Mucosa of stomach (tissue), 1 donor: ENCODE measurements at regions not wholly inside any gene's neighbourhood (a gene's known extent, or its start where the extent isn't known, plus 50 kb on each side); places are given as distances from the start of the nearest gene placed in this dataset.

ENCODE experiments used
- H3K27me3 ChIP-seq: one replicate; pipeline ENCODE4 v1.7.0; 2013; ENCODE audit warnings: mild to moderate bottlenecking, low read length; ENCODE audit not compliant: control insufficient read depth, insufficient read depth
- H3K36me3 ChIP-seq: one replicate; pipeline ENCODE4 v1.7.0; 2013; ENCODE audit warnings: low read length; ENCODE audit not compliant: control insufficient read depth, insufficient read depth
- H3K4me1 ChIP-seq: one replicate; pipeline ENCODE4 v1.7.0; 2013; ENCODE audit warnings: mild to moderate bottlenecking, low read length; ENCODE audit not compliant: control insufficient read depth, insufficient read depth
- H3K4me3 ChIP-seq: one replicate; pipeline ENCODE4 v1.7.0; 2013; ENCODE audit warnings: low read length
- H3K9ac ChIP-seq: one replicate; pipeline ENCODE4 v1.7.0; 2013; ENCODE audit warnings: mild to moderate bottlenecking, low read length, moderate library complexity
- H3K9me3 ChIP-seq: one replicate; pipeline ENCODE4 v1.7.0; 2013; ENCODE audit warnings: mild to moderate bottlenecking, low read length, moderate library complexity; ENCODE audit not compliant: control insufficient read depth
- donor health status: Pancreatic carcinoma.

DNA sequence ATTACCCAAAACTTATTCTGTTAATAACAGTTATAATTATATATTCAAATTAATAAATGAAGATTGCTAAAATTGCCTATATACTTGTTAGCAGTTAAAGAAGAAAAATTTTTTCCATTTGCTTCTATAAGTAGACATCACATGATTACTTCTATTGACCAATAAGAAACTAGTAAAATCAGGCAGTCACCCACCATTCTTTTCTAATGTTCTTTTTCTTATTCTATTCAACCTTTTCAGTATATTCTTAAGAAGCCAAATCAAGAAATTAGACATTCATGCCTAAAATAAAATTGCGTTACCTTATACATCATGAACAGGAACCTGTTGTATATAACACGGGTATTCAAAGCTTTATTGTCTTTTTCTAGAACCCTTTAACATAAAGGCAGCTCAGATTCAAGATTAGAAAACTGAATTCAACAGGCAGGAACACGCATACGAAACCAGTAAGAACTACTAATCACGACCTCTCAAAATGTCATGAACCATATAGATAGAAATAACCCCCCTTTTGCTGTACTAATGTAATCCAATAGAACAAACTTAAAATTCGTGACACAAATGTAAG lies 568.1 kb upstream of the DIPK2B start:
- Histone ChIP-seq H3K36me3 (no peaks in the 10 kb centered on the region), H3K4me1 (peaks cover 5% of the 10 kb centered on the region), H3K9ac (peak overlapping the region; percentile 74), H3K9me3 (no peaks in the 10 kb centered on the region), H3K27me3 (no peaks in the 10 kb centered on the region), H3K4me3 (peak overlapping the region; percentile 35)

DNA sequence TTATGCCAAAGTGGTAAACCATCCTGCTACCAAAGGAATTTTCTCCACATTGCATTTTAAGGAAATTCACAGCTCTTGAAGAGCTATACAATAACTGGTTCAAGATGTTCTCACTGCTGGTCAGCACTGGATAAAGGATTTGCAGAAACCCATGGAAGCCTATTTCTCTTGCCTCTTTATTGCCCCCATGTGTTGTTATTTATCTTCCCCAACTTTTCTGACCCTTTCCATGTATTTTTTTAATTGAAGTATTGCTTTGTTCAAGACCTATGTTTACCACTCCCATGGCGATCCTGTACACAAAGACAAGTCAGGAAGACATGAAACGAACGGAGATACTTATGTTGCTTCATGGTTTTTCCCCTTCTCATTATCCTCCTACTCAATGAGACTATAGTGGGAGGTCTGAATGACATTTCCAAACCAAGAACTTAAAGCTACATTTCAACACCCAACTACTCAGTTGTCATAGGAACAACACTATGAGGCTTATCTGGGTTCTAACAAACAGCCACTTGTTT lies 566.4 kb upstream of the DIPK2B start:
- peak overlapping the region; percentile 36 for H3K4me3 ChIP-seq
- H3K9ac ChIP-seq, result peak overlapping the region; percentile 29
- H3K9me3 ChIP-seq, result no peaks in the 10 kb centered on the region
- H3K36me3 ChIP-seq, result no peaks in the 10 kb centered on the region
- no peaks in the 10 kb centered on the region for H3K4me1 ChIP-seq
- no peaks in the 10 kb centered on the region for H3K27me3 ChIP-seq

DNA sequence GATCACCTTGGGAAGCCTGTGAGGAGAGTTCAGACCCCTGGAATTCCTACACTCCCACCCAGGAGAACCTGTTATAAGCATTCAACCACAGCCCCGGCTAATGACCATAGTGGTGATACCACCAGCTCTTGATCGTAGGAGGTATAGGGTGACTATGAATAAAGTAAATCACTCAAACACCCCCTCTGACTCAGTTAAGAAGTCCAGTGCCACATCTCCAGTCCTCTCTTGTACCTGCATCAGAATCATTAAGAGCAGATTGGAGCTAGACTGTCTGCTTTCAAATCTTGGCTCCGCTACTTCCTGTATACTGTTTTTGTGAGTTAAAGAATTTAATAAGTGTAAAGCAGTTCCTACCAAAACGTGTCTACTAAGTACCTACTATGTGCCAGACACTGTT lies 565.1 kb upstream of the DIPK2B start:
- no peak overlapping the region for H3K4me3 ChIP-seq
- H3K9me3 ChIP-seq, result no peaks in the 10 kb centered on the region
- H3K36me3 ChIP-seq, result no peaks in the 10 kb centered on the region
- H3K4me1 ChIP-seq, result no peaks in the 10 kb centered on the region
- H3K27me3 ChIP-seq, result no peaks in the 10 kb centered on the region
- no peak overlapping the region for H3K9ac ChIP-seq

DNA sequence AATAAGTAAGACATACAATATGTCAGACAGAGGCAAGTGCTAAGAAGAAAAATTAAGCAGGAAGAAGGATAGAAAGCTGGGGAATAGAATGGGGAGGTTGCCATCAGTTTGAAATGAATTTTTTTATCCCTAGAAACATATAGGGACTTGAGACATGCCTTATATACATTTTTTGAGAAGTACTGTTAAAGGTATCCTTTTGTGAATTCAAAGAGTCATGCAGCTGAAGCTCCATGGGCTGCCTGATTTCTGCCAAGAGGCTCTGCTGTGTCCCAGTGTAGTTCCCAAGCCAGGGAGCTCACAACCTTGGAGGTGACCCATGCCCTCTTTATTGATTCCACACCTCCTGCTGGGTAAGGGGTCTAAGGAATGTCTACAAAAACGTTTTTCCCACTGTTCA lies 564.6 kb upstream of the DIPK2B start:
- Histone ChIP-seq H3K4me1 (no peaks in the 10 kb centered on the region), H3K9me3 (no peaks in the 10 kb centered on the region), H3K4me3 (no peak overlapping the region), H3K36me3 (no peaks in the 10 kb centered on the region), H3K9ac (no peak overlapping the region), H3K27me3 (no peaks in the 10 kb centered on the region)

DNA sequence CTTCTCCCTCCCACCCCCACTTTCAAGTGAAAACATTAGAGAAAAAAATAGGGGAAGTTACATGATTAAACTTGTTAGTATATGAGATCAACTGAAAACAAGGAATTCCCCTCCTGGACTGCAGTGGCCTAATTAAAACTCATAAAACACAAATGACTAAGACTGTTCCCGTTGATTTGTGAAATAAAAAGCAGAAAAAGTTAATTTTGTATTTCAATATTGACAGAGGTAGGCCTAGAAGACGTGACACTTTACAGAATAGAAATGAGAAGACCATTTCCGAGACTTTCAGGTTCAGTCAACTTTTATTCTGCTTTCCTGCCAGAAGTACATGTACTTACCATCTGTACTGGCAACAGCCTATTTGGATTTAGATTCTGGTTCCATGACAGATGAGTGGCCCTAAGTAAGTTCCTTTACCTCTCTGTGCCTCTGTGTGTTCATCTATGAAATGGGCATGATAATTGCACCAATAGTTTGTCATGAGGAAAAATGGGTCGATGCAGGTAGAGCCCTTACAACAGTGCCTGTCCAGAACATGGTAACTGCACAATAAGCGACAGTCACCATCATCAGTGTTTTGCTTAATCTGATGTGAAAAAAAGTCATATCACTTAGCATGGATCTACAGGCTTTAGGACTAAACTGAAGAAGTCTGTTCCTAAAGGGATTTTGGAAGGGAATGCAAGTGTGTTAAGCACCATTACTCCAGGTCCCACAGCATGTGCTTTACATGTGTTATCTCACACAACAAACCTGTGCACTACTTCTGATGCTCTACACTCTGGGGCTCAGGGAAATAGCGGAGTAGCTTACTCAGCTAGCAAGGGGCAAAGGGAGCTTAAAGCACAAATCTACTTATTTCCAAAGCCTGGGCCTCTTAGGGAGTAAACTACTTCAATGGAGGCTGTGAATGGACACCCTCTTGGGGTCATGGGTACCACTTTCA lies 562.3 kb upstream of the DIPK2B start:
- Histone ChIP-seq H3K9ac (no peak overlapping the region), H3K4me1 (no peaks in the 10 kb centered on the region), H3K9me3 (no peaks in the 10 kb centered on the region), H3K27me3 (no peaks in the 10 kb centered on the region), H3K36me3 (no peaks in the 10 kb centered on the region), H3K4me3 (no peak overlapping the region)

DNA sequence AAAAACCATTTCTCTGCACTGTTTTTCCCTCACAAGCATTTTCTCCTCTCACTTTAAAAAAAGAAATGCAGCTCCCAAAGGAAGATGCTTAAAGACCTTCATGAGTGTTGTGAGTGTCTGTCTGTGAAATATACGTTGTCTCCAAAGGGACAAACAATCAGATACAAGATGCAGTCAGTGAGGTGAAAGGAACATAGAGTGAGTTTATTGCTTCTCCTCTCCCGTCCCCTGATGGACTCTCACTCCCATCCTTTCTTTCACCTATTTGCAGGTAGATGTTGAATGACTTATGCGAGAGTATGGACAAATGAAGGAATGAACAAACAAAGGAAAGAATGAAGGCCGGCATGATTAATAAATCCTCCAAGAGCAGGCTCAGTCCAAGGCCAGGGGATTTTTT lies 561.2 kb upstream of the DIPK2B start:
- no peaks in the 10 kb centered on the region for H3K4me1 ChIP-seq
- no peak overlapping the region for H3K9ac ChIP-seq
- no peaks in the 10 kb centered on the region for H3K36me3 ChIP-seq

DNA sequence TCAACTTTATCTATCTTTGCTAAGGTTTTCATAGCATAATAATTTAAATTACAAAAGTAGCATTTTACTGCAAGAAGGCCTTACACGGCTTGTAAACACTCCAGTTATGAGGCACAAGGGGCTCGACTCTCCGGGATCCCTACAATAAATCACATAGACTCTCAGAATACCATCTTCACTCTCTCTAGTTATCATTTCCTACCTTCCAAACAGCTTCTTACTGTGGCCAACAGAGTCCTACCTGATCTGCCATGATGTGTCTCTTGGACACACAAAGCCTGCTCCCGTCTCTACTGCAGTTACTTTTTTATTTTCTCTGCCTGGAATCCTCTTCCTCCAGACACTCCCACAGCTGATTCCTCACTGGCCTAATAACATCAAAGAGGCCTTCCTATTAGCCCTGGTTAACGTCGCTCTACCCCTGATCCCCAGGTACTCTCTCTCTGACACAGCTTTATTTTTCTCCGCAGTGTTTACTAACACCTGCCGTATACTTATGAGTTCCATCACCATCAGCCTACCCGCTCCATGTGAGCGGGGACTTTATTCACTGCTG lies 559.6 kb upstream of the DIPK2B start:
- Histone ChIP-seq H3K9ac (no peak overlapping the region), H3K4me1 (no peaks in the 10 kb centered on the region), H3K27me3 (no peaks in the 10 kb centered on the region), H3K9me3 (no peaks in the 10 kb centered on the region), H3K4me3 (no peak overlapping the region), H3K36me3 (no peaks in the 10 kb centered on the region)

More for the DNA sequence above, 561.2 kb upstream of the DIPK2B start:
- Histone ChIP-seq H3K9me3 (no peaks in the 10 kb centered on the region), H3K4me3 (no peak overlapping the region), H3K27me3 (no peaks in the 10 kb centered on the region)

DNA sequence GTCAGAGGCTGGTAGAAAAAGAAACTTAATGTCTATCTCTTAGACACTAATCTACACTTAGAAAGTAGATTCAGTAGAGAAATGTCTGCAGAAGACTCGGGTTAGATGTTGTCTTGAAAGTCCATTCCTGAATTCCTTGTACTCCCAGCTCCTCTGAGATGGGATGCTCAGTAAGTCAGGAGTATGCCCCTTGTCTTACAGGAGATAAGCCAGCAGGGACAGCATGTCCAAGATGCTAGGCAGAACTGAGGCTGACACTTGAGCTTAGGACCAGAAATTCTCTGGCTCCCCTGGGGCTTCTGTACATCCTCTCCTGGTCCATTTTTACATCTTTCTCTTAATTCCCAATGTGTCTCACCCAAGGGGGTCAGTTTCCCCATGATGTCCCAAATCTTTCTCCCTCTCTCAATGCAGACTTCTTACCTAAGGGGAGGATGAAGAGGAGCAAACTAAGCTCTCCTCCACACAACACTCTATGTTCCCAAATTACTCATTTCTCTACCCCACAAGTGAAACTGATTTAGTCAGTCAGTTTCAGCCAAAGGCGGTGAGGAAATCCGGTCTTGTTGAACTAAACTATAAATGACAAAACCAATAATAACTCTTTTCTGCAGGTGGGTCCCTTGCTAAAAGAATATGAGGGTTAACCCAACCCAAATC lies 558.2 kb upstream of the DIPK2B start:
- Histone ChIP-seq H3K4me3 (no peak overlapping the region), H3K27me3 (no peaks in the 10 kb centered on the region), H3K36me3 (no peaks in the 10 kb centered on the region), H3K9me3 (no peaks in the 10 kb centered on the region), H3K4me1 (no peaks in the 10 kb centered on the region), H3K9ac (no peak overlapping the region)

DNA sequence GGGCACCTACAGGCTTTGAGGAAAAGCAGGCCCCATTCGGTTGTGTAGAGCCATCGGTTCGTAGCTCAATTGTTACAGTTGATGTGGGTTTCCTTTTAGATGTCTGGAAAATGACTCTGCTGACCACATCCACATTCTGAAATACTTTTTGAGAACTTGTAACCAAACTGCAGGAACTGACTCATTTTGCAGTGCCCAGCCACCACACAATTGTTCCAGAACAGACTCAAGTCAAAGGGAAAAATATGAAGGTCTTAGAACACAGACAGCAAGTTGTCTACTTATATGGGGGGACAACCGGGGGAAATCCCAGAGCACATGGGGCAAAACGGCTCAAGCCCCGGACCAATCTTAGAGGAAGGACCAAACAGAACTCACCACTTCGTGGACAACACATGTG lies 557.6 kb upstream of the DIPK2B start:
- no peaks in the 10 kb centered on the region for H3K36me3 ChIP-seq
- no peaks in the 10 kb centered on the region for H3K9me3 ChIP-seq
- H3K9ac ChIP-seq, result no peak overlapping the region
- H3K4me3 ChIP-seq, result no peak overlapping the region
- H3K27me3 ChIP-seq, result no peaks in the 10 kb centered on the region
- H3K4me1 ChIP-seq, result no peaks in the 10 kb centered on the region

DNA sequence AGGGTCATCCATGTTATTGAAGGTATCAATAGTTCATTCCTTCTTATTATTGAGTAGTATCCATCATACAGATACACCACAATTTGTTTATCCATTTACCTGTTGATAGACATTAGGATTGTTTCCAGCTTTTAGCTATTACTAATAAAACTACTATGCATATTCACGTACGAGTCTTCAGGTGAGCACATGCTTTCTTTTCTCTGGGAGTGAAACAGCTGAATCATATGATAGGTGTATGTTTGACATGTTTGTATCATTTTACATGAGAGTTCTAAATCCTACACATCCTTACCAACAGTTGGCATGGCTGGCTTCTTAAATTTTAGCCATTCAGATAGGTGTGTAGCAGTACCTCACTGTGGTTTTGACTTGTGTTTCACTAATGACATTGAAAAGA lies 556.6 kb upstream of the DIPK2B start:
- Histone ChIP-seq H3K36me3 (no peaks in the 10 kb centered on the region), H3K9me3 (no peaks in the 10 kb centered on the region), H3K27me3 (no peaks in the 10 kb centered on the region), H3K4me1 (no peaks in the 10 kb centered on the region), H3K4me3 (no peak overlapping the region), H3K9ac (no peak overlapping the region)

DNA sequence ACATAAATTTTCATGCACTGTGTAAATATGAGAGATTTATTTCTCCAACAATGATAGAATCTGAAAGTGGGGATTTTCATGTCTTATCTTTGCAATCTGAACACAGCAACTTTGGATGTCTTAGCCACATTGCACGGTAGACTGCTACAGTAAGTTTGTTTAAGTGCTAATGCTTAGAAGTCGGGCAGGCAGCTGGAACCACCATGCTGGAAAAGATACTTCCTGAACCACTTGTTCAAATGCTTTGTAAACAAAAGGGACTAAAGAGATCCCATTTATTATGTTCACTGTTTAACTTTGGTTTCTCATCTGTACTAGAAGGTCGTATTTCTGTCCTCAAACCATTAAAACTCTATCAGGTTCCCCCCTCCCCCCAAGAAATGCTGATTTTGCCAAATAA lies 555.9 kb upstream of the DIPK2B start:
- Histone ChIP-seq H3K9me3 (no peaks in the 10 kb centered on the region), H3K36me3 (no peaks in the 10 kb centered on the region), H3K4me3 (no peak overlapping the region), H3K27me3 (no peaks in the 10 kb centered on the region), H3K9ac (no peak overlapping the region), H3K4me1 (no peaks in the 10 kb centered on the region)

DNA sequence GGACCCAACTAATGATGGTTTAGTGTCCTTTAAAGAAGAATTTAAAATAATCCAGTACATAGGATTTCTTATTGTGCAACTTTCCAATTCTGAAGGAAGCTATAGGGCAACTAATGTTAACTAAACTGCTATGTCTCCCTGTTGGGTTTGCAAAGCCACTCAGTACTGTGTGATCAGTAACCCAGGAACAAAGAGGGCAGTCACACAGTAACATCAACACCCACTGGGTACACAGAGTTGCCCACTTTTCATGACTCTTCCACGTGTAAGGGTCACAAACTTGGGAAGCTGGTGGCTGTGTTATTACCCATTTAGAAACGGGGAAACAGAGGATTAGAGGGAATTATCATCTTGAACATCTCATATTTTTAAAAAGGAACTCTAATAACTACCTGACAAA lies 555.0 kb upstream of the DIPK2B start:
- Histone ChIP-seq H3K4me1 (no peaks in the 10 kb centered on the region), H3K9ac (no peak overlapping the region), H3K36me3 (no peaks in the 10 kb centered on the region), H3K4me3 (no peak overlapping the region), H3K27me3 (no peaks in the 10 kb centered on the region), H3K9me3 (no peaks in the 10 kb centered on the region)
